ENCODE measurements at regions not wholly inside any gene's neighbourhood (a gene's known extent, or its start where the extent isn't known, plus 50 kb on each side); places are given as distances from the start of the nearest gene placed in this dataset.

GRCh38 chr7:12794722-12795302 is 107.4 kb downstream of the ARL4A start:
- Histone ChIP-seq H3K4me1 (ENCODE audit: control insufficient read depth in 1 of 2, insufficient read depth in 2 of 2, low read length in 2 of 2) (no peaks in the 10 kb centered on the region), H3K36me3 (ENCODE audit: control insufficient read depth in 1 of 2, insufficient read depth in 2 of 2, low read length in 1 of 2) (no peaks in the 10 kb centered on the region), H3K27me3 (ENCODE audit: control insufficient read depth in 1 of 2, insufficient read depth in 2 of 2, low read length in 1 of 2) (no peaks in the 10 kb centered on the region), H3K4me3 (ENCODE audit: low read length in 2 of 2) (no peak overlapping the region), H3K9me3 (ENCODE audit: control insufficient read depth, low read length) (no peaks in the 10 kb centered on the region), H3K27ac (ENCODE audit: low read depth in 1 of 2, low read length in 2 of 2) (no peak overlapping the region)
- intact Hi-C loops (cut with DNase I) = no loop called here
- DNase-seq = no peak
- WGBS, 2 donors = 98 to 99% methylated on average over 3 of the region's 3 CpGs
- no peak for ATAC-seq (ENCODE audit: low FRiP score)

- intact Hi-C loops (cut with DNase I) = no loop called here
- ATAC-seq (ENCODE audit: low FRiP score) = no peak
- no peak for DNase-seq
- 79 to 80% methylated on average over 4 of the region's 4 CpGs for WGBS, 2 donors
- Histone ChIP-seq H3K4me1 (ENCODE audit: control insufficient read depth in 1 of 2, insufficient read depth in 2 of 2, low read length in 2 of 2) (peaks cover 0 to 9% of the 10 kb centered on the region in 2 donors), H3K36me3 (ENCODE audit: control insufficient read depth in 1 of 2, insufficient read depth in 2 of 2, low read length in 1 of 2) (no peaks in the 10 kb centered on the region), H3K27ac (ENCODE audit: low read depth in 1 of 2, low read length in 2 of 2) (no peak overlapping the region), H3K4me3 (ENCODE audit: low read length in 2 of 2) (no peak overlapping the region), H3K9me3 (ENCODE audit: control insufficient read depth, low read length) (no peaks in the 10 kb centered on the region), H3K27me3 (ENCODE audit: control insufficient read depth in 1 of 2, insufficient read depth in 2 of 2, low read length in 1 of 2) (no peaks in the 10 kb centered on the region)
Measured at GRCh38 chr7:12796397-12797127, 109.1 kb downstream of the ARL4A start.

GRCh38 chr7:12800486-12800885 is 113.1 kb downstream of the ARL4A start:
- ATAC-seq (ENCODE audit: low FRiP score) (no peak), DNase-seq (no peak)
- Histone ChIP-seq H3K9me3 (ENCODE audit: control insufficient read depth, low read length) (no peaks in the 10 kb centered on the region), H3K27me3 (ENCODE audit: control insufficient read depth in 1 of 2, insufficient read depth in 2 of 2, low read length in 1 of 2) (no peaks in the 10 kb centered on the region), H3K4me1 (ENCODE audit: control insufficient read depth in 1 of 2, insufficient read depth in 2 of 2, low read length in 2 of 2) (peaks cover 0 to 9% of the 10 kb centered on the region in 2 donors), H3K4me3 (ENCODE audit: low read length in 2 of 2) (no peak overlapping the region), H3K27ac (ENCODE audit: low read depth in 1 of 2, low read length in 2 of 2) (no peak overlapping the region), H3K36me3 (ENCODE audit: control insufficient read depth in 1 of 2, insufficient read depth in 2 of 2, low read length in 1 of 2) (no peaks in the 10 kb centered on the region)
- intact Hi-C loops (cut with DNase I) = no loop called here
- 0 to 5% methylated on average over 3 of the region's 3 CpGs for WGBS, 2 donors

DNA sequence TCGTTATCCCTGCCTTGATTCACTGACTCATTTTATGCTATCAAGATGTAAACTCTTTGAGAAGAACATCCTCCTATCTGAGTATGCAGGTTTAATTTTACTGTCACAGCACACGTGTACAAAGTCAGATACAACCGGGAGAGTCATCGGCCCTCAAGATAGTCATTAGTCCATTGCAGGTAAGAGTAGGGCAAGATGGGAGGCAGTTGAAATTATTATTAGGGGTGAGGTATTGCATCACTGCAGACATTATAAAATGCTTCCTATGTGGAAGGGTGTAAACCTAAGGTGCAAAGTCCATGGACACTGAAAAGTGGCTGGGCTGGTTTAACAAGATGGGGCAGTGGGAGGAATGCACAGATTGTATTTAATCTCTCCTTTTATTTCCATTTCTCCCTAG is 113.7 kb downstream of the ARL4A start:
- Histone ChIP-seq H3K36me3 (ENCODE audit: control insufficient read depth in 1 of 2, insufficient read depth in 2 of 2, low read length in 1 of 2) (no peaks in the 10 kb centered on the region), H3K9me3 (ENCODE audit: control insufficient read depth, low read length) (no peaks in the 10 kb centered on the region), H3K4me1 (ENCODE audit: control insufficient read depth in 1 of 2, insufficient read depth in 2 of 2, low read length in 2 of 2) (peaks cover 0 to 9% of the 10 kb centered on the region in 2 donors), H3K4me3 (ENCODE audit: low read length in 2 of 2) (no peak overlapping the region), H3K27me3 (ENCODE audit: control insufficient read depth in 1 of 2, insufficient read depth in 2 of 2, low read length in 1 of 2) (no peaks in the 10 kb centered on the region), H3K27ac (ENCODE audit: low read depth in 1 of 2, low read length in 2 of 2) (no peak overlapping the region)
- intact Hi-C loops (cut with DNase I) = no loop called here
- DNase-seq (no peak), ATAC-seq (ENCODE audit: low FRiP score) (no peak)
- 88 to 90% methylated on average over 4 of the region's 4 CpGs for WGBS, 2 donors

GRCh38 chr7:12802070-12802469 is 114.6 kb downstream of the ARL4A start:
- DNase-seq (no peak), ATAC-seq (ENCODE audit: low FRiP score) (no peak)
- Histone ChIP-seq H3K36me3 (ENCODE audit: control insufficient read depth in 1 of 2, insufficient read depth in 2 of 2, low read length in 1 of 2) (no peaks in the 10 kb centered on the region), H3K4me3 (ENCODE audit: low read length in 2 of 2) (no peak overlapping the region), H3K27me3 (ENCODE audit: control insufficient read depth in 1 of 2, insufficient read depth in 2 of 2, low read length in 1 of 2) (no peaks in the 10 kb centered on the region), H3K27ac (ENCODE audit: low read depth in 1 of 2, low read length in 2 of 2) (no peak overlapping the region), H3K4me1 (ENCODE audit: control insufficient read depth in 1 of 2, insufficient read depth in 2 of 2, low read length in 2 of 2) (peaks cover 0 to 9% of the 10 kb centered on the region in 2 donors), H3K9me3 (ENCODE audit: control insufficient read depth, low read length) (no peaks in the 10 kb centered on the region)
- intact Hi-C loops (cut with DNase I) = no loop called here
- whole genome bisulfite sequencing, 2 donors = 81 to 83% methylated on average over 2 of the region's 2 CpGs

DNA sequence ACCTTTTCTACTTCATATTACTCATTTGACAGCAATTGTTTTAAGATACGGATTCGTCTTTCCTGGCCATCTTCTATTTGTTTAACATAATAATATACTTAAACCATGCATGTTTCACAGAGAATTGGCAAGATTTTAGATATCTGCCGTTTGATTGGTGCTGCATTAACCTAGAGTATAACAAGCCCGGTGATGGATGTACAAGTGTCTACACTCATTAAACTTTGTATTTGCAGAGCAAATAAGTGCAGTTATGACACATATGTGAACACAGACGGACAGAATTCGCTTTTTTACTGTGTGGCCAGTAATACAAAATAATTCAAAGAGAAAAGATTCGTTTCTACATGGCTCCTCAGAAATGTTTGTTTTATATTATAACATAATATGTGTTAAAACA is 116.1 kb downstream of the ARL4A start:
- Histone ChIP-seq H3K27me3 (ENCODE audit: control insufficient read depth in 1 of 2, insufficient read depth in 2 of 2, low read length in 1 of 2) (no peaks in the 10 kb centered on the region), H3K9me3 (ENCODE audit: control insufficient read depth, low read length) (no peaks in the 10 kb centered on the region), H3K36me3 (ENCODE audit: control insufficient read depth in 1 of 2, insufficient read depth in 2 of 2, low read length in 1 of 2) (no peaks in the 10 kb centered on the region), H3K4me1 (ENCODE audit: control insufficient read depth in 1 of 2, insufficient read depth in 2 of 2, low read length in 2 of 2) (peaks cover 0 to 9% of the 10 kb centered on the region in 2 donors), H3K4me3 (ENCODE audit: low read length in 2 of 2) (no peak overlapping the region), H3K27ac (ENCODE audit: low read depth in 1 of 2, low read length in 2 of 2) (no peak overlapping the region)
- no peak for ATAC-seq (ENCODE audit: low FRiP score)
- intact Hi-C loops (cut with DNase I) = no loop called here
- no peak for DNase-seq
- 87 to 91% methylated on average over 7 of the region's 7 CpGs for WGBS, 2 donors

DNA sequence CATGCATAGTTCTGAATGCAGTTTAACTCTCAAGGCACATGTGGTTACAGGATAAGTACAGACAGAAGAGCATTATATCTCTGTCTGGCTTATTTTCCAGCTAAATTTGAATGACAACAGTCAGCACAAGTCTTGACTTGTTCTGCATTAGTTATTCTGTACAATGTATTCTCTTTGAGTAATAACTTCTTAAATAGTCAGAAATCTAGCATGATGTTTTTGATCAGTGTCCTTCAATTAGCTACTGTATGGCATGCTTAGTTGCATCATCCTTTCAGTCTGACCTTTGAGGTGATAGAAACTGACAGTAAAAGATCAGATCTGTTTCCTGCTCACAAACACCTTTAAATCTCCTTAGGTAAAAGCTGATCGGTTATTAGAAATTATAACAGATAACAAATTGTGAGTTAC is 118.1 kb downstream of the ARL4A start:
- 93 to 96% methylated on average over 1 of the region's 1 CpG for WGBS, 2 donors
- Histone ChIP-seq H3K4me1 (ENCODE audit: control insufficient read depth in 1 of 2, insufficient read depth in 2 of 2, low read length in 2 of 2) (peaks cover 0 to 6% of the 10 kb centered on the region in 2 donors), H3K27me3 (ENCODE audit: control insufficient read depth in 1 of 2, insufficient read depth in 2 of 2, low read length in 1 of 2) (no peaks in the 10 kb centered on the region), H3K36me3 (ENCODE audit: control insufficient read depth in 1 of 2, insufficient read depth in 2 of 2, low read length in 1 of 2) (no peaks in the 10 kb centered on the region), H3K9me3 (ENCODE audit: control insufficient read depth, low read length) (no peaks in the 10 kb centered on the region), H3K27ac (ENCODE audit: low read depth in 1 of 2, low read length in 2 of 2) (no peak overlapping the region), H3K4me3 (ENCODE audit: low read length in 2 of 2) (no peak overlapping the region)
- DNase-seq (no peak), ATAC-seq (ENCODE audit: low FRiP score) (no peak)
- intact Hi-C loops (cut with DNase I) = no loop called here

DNA sequence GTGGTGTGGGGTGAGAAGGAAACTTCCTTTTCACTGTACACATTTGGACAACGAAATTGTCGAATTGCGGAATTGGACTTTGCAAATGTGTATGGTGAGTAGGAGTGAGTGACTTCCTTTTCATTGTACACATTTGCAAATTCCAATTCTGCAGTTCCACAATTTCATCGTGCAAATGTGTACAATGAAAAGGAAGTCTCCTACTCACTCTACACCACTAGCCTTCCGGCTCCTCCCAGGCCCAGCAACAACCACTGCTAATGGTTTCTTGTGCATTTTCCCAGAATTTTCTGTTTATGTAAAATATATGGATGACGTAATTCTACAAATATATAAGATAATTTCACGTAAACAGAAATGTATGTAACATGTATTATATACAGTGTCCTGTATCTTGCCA is 118.5 kb downstream of the ARL4A start:
- ATAC-seq (ENCODE audit: low FRiP score) (no peak), DNase-seq (no peak)
- Histone ChIP-seq H3K27me3 (ENCODE audit: control insufficient read depth in 1 of 2, insufficient read depth in 2 of 2, low read length in 1 of 2) (no peaks in the 10 kb centered on the region), H3K4me3 (ENCODE audit: low read length in 2 of 2) (no peak overlapping the region), H3K36me3 (ENCODE audit: control insufficient read depth in 1 of 2, insufficient read depth in 2 of 2, low read length in 1 of 2) (no peaks in the 10 kb centered on the region), H3K9me3 (ENCODE audit: control insufficient read depth, low read length) (no peaks in the 10 kb centered on the region), H3K27ac (ENCODE audit: low read depth in 1 of 2, low read length in 2 of 2) (no peak overlapping the region), H3K4me1 (ENCODE audit: control insufficient read depth in 1 of 2, insufficient read depth in 2 of 2, low read length in 2 of 2) (peaks cover 0 to 2% of the 10 kb centered on the region in 2 donors)
- whole genome bisulfite sequencing, 2 donors = 78 to 83% methylated on average over 7 of the region's 7 CpGs
- intact Hi-C loops (cut with DNase I) = no loop called here

DNA sequence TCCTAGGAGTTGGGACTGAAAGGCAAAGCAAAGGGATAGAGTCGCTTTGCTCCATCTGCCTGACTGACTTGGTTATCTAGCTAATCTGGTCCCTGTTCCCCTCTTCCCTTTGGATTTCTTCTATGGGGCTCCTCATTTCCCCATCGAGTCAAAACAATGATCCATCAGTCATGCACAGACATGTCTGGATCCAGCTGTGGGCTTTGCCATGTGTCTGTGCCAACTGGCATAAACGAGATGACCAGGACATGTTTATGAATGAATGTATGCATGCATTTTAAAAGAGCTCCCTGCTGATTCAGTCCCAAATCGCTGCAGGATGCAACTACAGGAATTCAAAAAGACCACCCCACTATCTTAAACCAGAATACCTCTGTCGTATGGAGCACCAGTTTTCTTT is 122.0 kb downstream of the ARL4A start:
- Histone ChIP-seq H3K4me3 (ENCODE audit: low read length in 2 of 2) (no peak overlapping the region), H3K9me3 (ENCODE audit: control insufficient read depth, low read length) (no peaks in the 10 kb centered on the region), H3K4me1 (ENCODE audit: control insufficient read depth in 1 of 2, insufficient read depth in 2 of 2, low read length in 2 of 2) (no peaks in the 10 kb centered on the region), H3K27me3 (ENCODE audit: control insufficient read depth in 1 of 2, insufficient read depth in 2 of 2, low read length in 1 of 2) (no peaks in the 10 kb centered on the region), H3K36me3 (ENCODE audit: control insufficient read depth in 1 of 2, insufficient read depth in 2 of 2, low read length in 1 of 2) (no peaks in the 10 kb centered on the region), H3K27ac (ENCODE audit: low read depth in 1 of 2, low read length in 2 of 2) (no peak overlapping the region)
- no peak for DNase-seq
- intact Hi-C loops (cut with DNase I) = no loop called here
- WGBS, 2 donors = 43 to 54% methylated on average over 5 of the region's 5 CpGs
- no peak for ATAC-seq (ENCODE audit: low FRiP score)
